IMR-90 (cell line): ENCODE measurements at regions not wholly inside any gene's neighbourhood (a gene's known extent, or its start where the extent isn't known, plus 50 kb on each side); places are given as distances from the start of the nearest gene placed in this dataset.

Source experiments
- ATAC-seq: fragments of 200-7000 bp; cut with Tn5 transposase; 2 replicates; pipeline ENCODE4 v1.9.1; 2020; ENCODE audit warnings: low read depth, mild to moderate bottlenecking, moderate library complexity
- BruUV-seq: library from RNA; stranded (reverse); fragments of 400-500 nt; replicated peaks from 2 replicates; lab custom pipeline; 2021; lab: Mats Ljungman, UMichigan
- CTCF ChIA-PET: fragments of 300-600 bp; formaldehyde crosslinking; extraction: SDS; loops from one replicate; lab custom pipeline; 2021; ENCODE audit warnings: antibody characterized with exemption; lab: Yijun Ruan, JAX
- POLR2A ChIA-PET: fragments of 300-600 bp; sonication (Branson Sonifier 250); formaldehyde crosslinking; loops from one replicate; lab custom pipeline; 2022; ENCODE audit warnings: antibody characterized with exemption; ENCODE audit not compliant: unreplicated experiment; lab: Charles Lee
- DNase-seq: peaks from one replicate; pipeline ENCODE4 v3.0.0; 2013
- H2AFZ ChIP-seq: replicated peaks from 2 replicates; pipeline ENCODE3; 2013; ENCODE audit warnings: low read length, mild to moderate bottlenecking; ENCODE audit not compliant: poor library complexity
- H2AK5ac ChIP-seq: 2 replicates; pipeline ENCODE4 v1.6.1; 2013; ENCODE audit warnings: low read depth, low read length, inconsistent platforms
- H2AK9ac ChIP-seq: replicated peaks from 2 replicates; pipeline ENCODE3; 2013; ENCODE audit warnings: mild to moderate bottlenecking, low read depth, low read length, moderate library complexity; ENCODE audit not compliant: poor library complexity
- H2BK120ac ChIP-seq: 2 replicates; pipeline ENCODE4 v1.6.1; 2013; ENCODE audit warnings: low read depth, low read length, inconsistent platforms
- H2BK15ac ChIP-seq: 3 replicates; pipeline ENCODE4 v1.6.1; 2013; ENCODE audit warnings: low read depth, low read length, inconsistent platforms
- H2BK20ac ChIP-seq: 2 replicates; pipeline ENCODE4 v1.6.1; 2013; ENCODE audit warnings: low read depth, mild to moderate bottlenecking, inconsistent platforms, low read length, moderate library complexity
- H2BK5ac ChIP-seq: 2 replicates; pipeline ENCODE4 v1.6.1; 2013; ENCODE audit warnings: mild to moderate bottlenecking, low read depth, low read length, inconsistent platforms; ENCODE audit not compliant: poor library complexity, severe bottlenecking
- H3K14ac ChIP-seq: replicated peaks from 2 replicates; pipeline ENCODE4 v1.6.1; 2013; ENCODE audit warnings: low read depth, low read length, inconsistent platforms
- H3K18ac ChIP-seq: 2 replicates; pipeline ENCODE4 v1.6.1; 2013; ENCODE audit warnings: low read depth, low read length, control low read depth
- H3K23ac ChIP-seq: 2 replicates; pipeline ENCODE4 v1.6.1; 2013; ENCODE audit warnings: low read depth, low read length, inconsistent platforms
- H3K27ac ChIP-seq: 2 replicates; pipeline ENCODE4 v1.5.1; 2013; ENCODE audit warnings: mild to moderate bottlenecking, control low read depth, low read length; ENCODE audit not compliant: insufficient read depth
- H3K27me3 ChIP-seq: 2 replicates; pipeline ENCODE4 v1.6.1; 2013; ENCODE audit warnings: low read length; ENCODE audit not compliant: control insufficient read depth, insufficient read depth
- H3K36me3 ChIP-seq: 2 replicates; pipeline ENCODE4 v1.6.1; 2013; ENCODE audit warnings: low read length, mixed read lengths; ENCODE audit not compliant: control insufficient read depth, insufficient read depth
- H3K4ac ChIP-seq: 2 replicates; pipeline ENCODE4 v1.6.1; 2013; ENCODE audit warnings: low read depth, low read length, inconsistent platforms
- H3K4me1 ChIP-seq: 2 replicates; pipeline ENCODE4 v1.6.1; 2013; ENCODE audit warnings: low read length, mixed read lengths; ENCODE audit not compliant: control insufficient read depth, insufficient read depth
- H3K4me2 ChIP-seq: 2 replicates; pipeline ENCODE4 v1.6.1; 2013; ENCODE audit warnings: low read depth, mild to moderate bottlenecking, control low read depth, low read length, moderate library complexity
- H3K4me3 ChIP-seq: 2 replicates; pipeline ENCODE4 v1.5.1; 2013; ENCODE audit warnings: low read depth, mild to moderate bottlenecking, control low read depth, low read length, moderate library complexity; ENCODE audit not compliant: insufficient read depth
- H3K56ac ChIP-seq: 2 replicates; pipeline ENCODE4 v1.6.1; 2013; ENCODE audit warnings: low read length, inconsistent platforms; ENCODE audit not compliant: insufficient read depth; ENCODE audit errors: extremely low read depth
- H3K79me1 ChIP-seq, 2 experiments: 2 replicates each; pipeline ENCODE4 v1.6.1; 2013; ENCODE audit warnings: low read length in 2 of 2, inconsistent platforms in 1 of 2, low read depth in 1 of 2
- H3K9ac ChIP-seq: 2 replicates; pipeline ENCODE4 v1.6.1; 2013; ENCODE audit warnings: low read depth, low read length, control low read depth
- H3K9me1 ChIP-seq: 2 replicates; pipeline ENCODE4 v1.6.1; 2013; ENCODE audit warnings: low read length, inconsistent platforms; ENCODE audit not compliant: insufficient read depth
- H3K9me3 ChIP-seq: 2 replicates; pipeline ENCODE4 v1.6.1; 2013; ENCODE audit warnings: low read length; ENCODE audit not compliant: control insufficient read depth, insufficient read depth
- H4K20me1 ChIP-seq: 2 replicates; pipeline ENCODE4 v1.6.1; 2013; ENCODE audit warnings: low read length, inconsistent platforms; ENCODE audit not compliant: insufficient read depth
- H4K5ac ChIP-seq: 2 replicates; pipeline ENCODE4 v1.6.1; 2013; ENCODE audit warnings: mild to moderate bottlenecking, low read depth, low read length, control low read depth
- H4K8ac ChIP-seq, 2 experiments: 2 replicates each; pipeline ENCODE4 v1.6.1; 2013; ENCODE audit warnings: low read depth in 2 of 2, low read length in 2 of 2, control low read depth in 1 of 2, inconsistent platforms in 1 of 2
- H4K91ac ChIP-seq: 2 replicates; pipeline ENCODE4 v1.6.1; 2013; ENCODE audit warnings: low read depth, low read length, inconsistent platforms; ENCODE audit not compliant: insufficient read depth
- CEBPB ChIP-seq: IDR thresholded peaks from 2 replicates; pipeline ENCODE4 v1.6.1; 2012; ENCODE audit warnings: low read depth, low read length, improper control_type of control experiment
- CHD1 ChIP-seq: IDR thresholded peaks from 2 replicates; pipeline ENCODE4 v1.6.1; 2012; ENCODE audit warnings: low read depth, low read length, improper control_type of control experiment
- CTCF ChIP-seq: conservative IDR thresholded peaks from 2 replicates; pipeline ENCODE4 v1.5.1; 2012; ENCODE audit warnings: mild to moderate bottlenecking, low read depth, low read length, improper control_type of control experiment
- ELK1 ChIP-seq: fragments of 150-350 bp; IDR thresholded peaks from 2 replicates; pipeline ENCODE4 v1.6.1; 2016; ENCODE audit warnings: low read depth, mild to moderate bottlenecking, low read length, moderate library complexity, borderline replicate concordance
- FOS ChIP-seq: fragments of 150-350 bp; IDR thresholded peaks from 2 replicates; pipeline ENCODE4 v1.6.1; 2016; ENCODE audit warnings: low read depth, low read length
- MAZ ChIP-seq: IDR thresholded peaks from 2 replicates; pipeline ENCODE4 v1.6.1; 2012; ENCODE audit warnings: low read depth, mild to moderate bottlenecking, low read length, improper control_type of control experiment, moderate library complexity, borderline replicate concordance
- MXI1 ChIP-seq: IDR thresholded peaks from 2 replicates; pipeline ENCODE4 v1.6.1; 2012; ENCODE audit warnings: low read depth, mild to moderate bottlenecking, low read length, moderate library complexity, borderline replicate concordance
- NFE2L2 ChIP-seq: fragments of 150-350 bp; IDR thresholded peaks from 2 replicates; pipeline ENCODE4 v1.6.1; 2016; ENCODE audit warnings: low read depth, mild to moderate bottlenecking, low read length
- POLR2A ChIP-seq: IDR thresholded peaks from 2 replicates; pipeline ENCODE4 v1.6.1; 2012; ENCODE audit warnings: mild to moderate bottlenecking, low read depth, low read length
- RAD21 ChIP-seq: IDR thresholded peaks from 2 replicates; pipeline ENCODE4 v1.6.1; 2012; ENCODE audit warnings: low read length, improper control_type of control experiment
- RFX5 ChIP-seq: IDR thresholded peaks from 2 replicates; pipeline ENCODE4 v1.8.0; 2012; ENCODE audit warnings: low read depth, mild to moderate bottlenecking, low read length, moderate library complexity
- SMC3 ChIP-seq: fragments of 150-350 bp; IDR thresholded peaks from 2 replicates; pipeline ENCODE4 v1.6.1; 2016; ENCODE audit warnings: low read depth, mild to moderate bottlenecking, antibody characterized with exemption, low read length, moderate library complexity
- USF2 ChIP-seq: fragments of 150-350 bp; IDR thresholded peaks from 2 replicates; pipeline ENCODE4 v1.6.1; 2017; ENCODE audit warnings: mild to moderate bottlenecking, antibody characterized with exemption, low read length, low read depth
- WGBS, 2 experiments: methylation state at CpG; one replicate each; pipeline versions ENCODE4 v1.1.5 to v1.1.7; 2013; ENCODE audit warnings: missing lambda C conversion rate in 2 of 2; ENCODE audit not compliant: insufficient read length in 1 of 2; ENCODE audit errors: extremely low coverage in 2 of 2; 5-methylcytosine and 5-hydroxymethylcytosine counted together
- dilution Hi-C: fragments of 300-500 bp; cut with HindIII; formaldehyde crosslinking; loops from one replicate; pipeline ENCODE4 v1.14.3; 2018; ENCODE audit warnings: low sequenced_read_pairs; ENCODE audit not compliant: unreplicated experiment
- in situ Hi-C: fragments of 300-500 bp; cut with MboI; formaldehyde crosslinking; loops from 3 replicates; pipeline ENCODE4 v1.14.3; 2019; ENCODE audit warnings: low sequenced_read_pairs, inconsistent platforms, mixed read lengths
- intact Hi-C: fragments of 100-400 bp; cut with micrococcal nuclease; formaldehyde crosslinking; loops from 2 replicates; pipeline ENCODE4 v1.10.0; 2022

GRCh38 chr10:79003183-79004100 is 65.3 kb upstream of the ZMIZ1 start (continued):
- TF ChIP-seq RAD21 = no peak

- no peak overlapping the region for H4K91ac ChIP-seq
- no peak overlapping the region for H3K27ac ChIP-seq
- no peak overlapping the region for H3K4me2 ChIP-seq
- TF ChIP-seq ELK1 (no peak), MAZ (no peak), SMC3 (no peak), CHD1 (no peak), FOS (no peak), RFX5 (no peak), MXI1 (no peak), CTCF (no peak), USF2 (no peak), NFE2L2 (no peak), POLR2A (no peak), CEBPB (no peak)
- no TSS peak for BruUV-seq
- POLR2A ChIA-PET = interaction anchor here (0.5 kb wide), 1 partner anchor 31 kb away, joined by 3 read pairs; no protein-coding TSS in a partner anchor
- no peak overlapping the region for H3K23ac ChIP-seq
- no peak overlapping the region for H4K5ac ChIP-seq
- no peak overlapping the region for H3K14ac ChIP-seq
- no peak overlapping the region for H3K18ac ChIP-seq
- H3K4me3 ChIP-seq = no peak overlapping the region
- H2BK20ac ChIP-seq = no peak overlapping the region
- no peak overlapping the region for H2AFZ ChIP-seq
- intact Hi-C loops (no loop called here), dilution Hi-C loops (no loop called here), in situ Hi-C loops (no loop called here)
- no peaks in the 10 kb centered on the region for H3K9me3 ChIP-seq
- no peaks in the 10 kb centered on the region for H3K79me1 ChIP-seq
- no peak for ATAC-seq
- no peak overlapping the region for H2BK15ac ChIP-seq
- 80% methylated on average over 3 of the region's 5 CpGs; no CpG with 5 or more reads in 1 of the 2 experiments for WGBS, 2 experiments
- H4K8ac ChIP-seq = no peak overlapping the region
- DNase-seq = no peak
- H3K56ac ChIP-seq = no peak overlapping the region
- H3K4me1 ChIP-seq = peaks cover 6% of the 10 kb centered on the region; the same call in 1 of the 2 replicates
- H3K4ac ChIP-seq = no peak overlapping the region
- no peak overlapping the region for H2AK9ac ChIP-seq
- no peak overlapping the region for H2BK5ac ChIP-seq
- no peaks in the 10 kb centered on the region for H3K36me3 ChIP-seq
- no peak overlapping the region for H2AK5ac ChIP-seq
- no peak overlapping the region for H2BK120ac ChIP-seq
- H3K27me3 ChIP-seq = peaks cover 24% of the 10 kb centered on the region
- no peaks in the 10 kb centered on the region for H4K20me1 ChIP-seq
- CTCF ChIA-PET = no interaction called here
- no peak overlapping the region for H3K9ac ChIP-seq
- peaks cover 7% of the 10 kb centered on the region; the same call in 1 of the 2 replicates for H3K9me1 ChIP-seq
Measured at GRCh38 chr10:79004311-79004710, 64.5 kb upstream of the ZMIZ1 start.
